HT-29 (cell line): ENCODE measurements at regions not wholly inside any gene's neighbourhood (a gene's known extent, or its start where the extent isn't known, plus 50 kb on each side); places are given as distances from the start of the nearest gene placed in this dataset.
"Not testable (repeated sequence)": the region's sequence is repeated elsewhere in the genome, so short reads cannot be mapped to it uniquely, and the experiment has no call there.

Experiments used
- DNase-seq: peaks from one replicate; pipeline ENCODE4 v3.0.0-alpha.2; 2015; ENCODE audit warnings: low spot score

- no peak for DNase-seq
Measured at GRCh38 chr7:131076032-131076431, 251.6 kb upstream of the MKLN1 start.

- DNase-seq: no peak
Measured at GRCh38 chr7:131076711-131077181, 250.9 kb upstream of the MKLN1 start.

- no peak for DNase-seq
Measured at GRCh38 chr7:131077735-131078134, 249.9 kb upstream of the MKLN1 start.

GRCh38 chr7:131080754-131081153, 246.9 kb upstream of the MKLN1 start:
- no peak for DNase-seq

- DNase-seq: no peak
Measured at GRCh38 chr7:131081308-131081707, 246.4 kb upstream of the MKLN1 start.

- no peak for DNase-seq
Measured at GRCh38 chr7:131083781-131084180, 243.9 kb upstream of the MKLN1 start.

GRCh38 chr7:131084336-131084735, 243.3 kb upstream of the MKLN1 start:
- DNase-seq: not testable (repeated sequence)

GRCh38 chr7:131087756-131088658, 239.7 kb upstream of the MKLN1 start:
- DNase-seq: no peak

GRCh38 chr7:131090188-131090587, 237.5 kb upstream of the MKLN1 start:
- no peak for DNase-seq

GRCh38 chr7:131090886-131091692, 236.6 kb upstream of the MKLN1 start:
- DNase-seq: no peak

GRCh38 chr7:131094685-131095084, 233.0 kb upstream of the MKLN1 start:
- DNase-seq: no peak

GRCh38 chr7:131095346-131095745, 232.3 kb upstream of the MKLN1 start:
- no peak for DNase-seq

GRCh38 chr7:131096267-131096927, 231.3 kb upstream of the MKLN1 start:
- no peak for DNase-seq

GRCh38 chr7:131097662-131098376, 229.9 kb upstream of the MKLN1 start:
- DNase-seq: no peak

GRCh38 chr7:131098527-131098926, 229.1 kb upstream of the MKLN1 start:
- no peak for DNase-seq

GRCh38 chr7:131100357-131101054, 227.2 kb upstream of the MKLN1 start:
- DNase-seq: no peak

GRCh38 chr7:131103997-131104396, 223.7 kb upstream of the MKLN1 start:
- no peak for DNase-seq

GRCh38 chr7:131104596-131105293, 222.9 kb upstream of the MKLN1 start:
- DNase-seq: no peak

GRCh38 chr7:131105294-131105798, 222.3 kb upstream of the MKLN1 start:
- DNase-seq: peak; percentile 41
